K562 (cell line): ENCODE measurements at regions not wholly inside any gene's neighbourhood (a gene's known extent, or its start where the extent isn't known, plus 50 kb on each side); places are given as distances from the start of the nearest gene placed in this dataset.

ENCODE experiments used
- MAFF ChIP-seq: IDR thresholded peaks from 2 replicates; pipeline ENCODE4 v1.6.1; 2012; ENCODE audit warnings: low read length, improper control_type of control experiment
- MECOM ChIP-seq: fragments of 250-450 bp; sonication (Bioruptor Pico); IDR thresholded peaks from 2 replicates; pipeline ENCODE4 v1.8.0; 2022; ENCODE audit warnings: inconsistent platforms
- MGA ChIP-seq: fragments of 450-650 bp; IDR thresholded peaks from 2 replicates; pipeline ENCODE4 v1.6.1; 2016; ENCODE audit warnings: mild to moderate bottlenecking, moderate library complexity
- PCBP1 ChIP-seq: fragments of 200-400 bp; formaldehyde crosslinking; IDR thresholded peaks from 2 replicates; pipeline ENCODE4 v1.6.1; 2018; ENCODE audit warnings: mild to moderate bottlenecking, low read depth, low read length; ENCODE audit not compliant: poor library complexity, severe bottlenecking
- POLR2H ChIP-seq: IDR thresholded peaks from 2 replicates; pipeline ENCODE4 v1.6.1; 2016; ENCODE audit warnings: missing genetic modification characterization, low read depth, mild to moderate bottlenecking, control low read depth, missing compliant biosample characterization, moderate library complexity
- SIN3B ChIP-seq: fragments of 450-650 bp; IDR thresholded peaks from 2 replicates; pipeline ENCODE4 v1.6.1; 2017; ENCODE audit warnings: low read depth, mild to moderate bottlenecking, moderate library complexity
- TGIF2 ChIP-seq: sonication (generic); formaldehyde crosslinking; IDR thresholded peaks from 2 replicates; pipeline ENCODE4 v1.8.1; 2022; ENCODE audit warnings: mild to moderate bottlenecking, missing genetic modification reagents, moderate library complexity
- ZNF668 ChIP-seq: fragments of 250-450 bp; sonication (Bioruptor Pico); IDR thresholded peaks from 2 replicates; pipeline ENCODE4 v1.8.0; 2022; ENCODE audit warnings: mild to moderate bottlenecking, inconsistent platforms

GRCh38 chr7:113263749-113264148, 145.4 kb upstream of the SMIM30 start (continued):
- no peak for TF ChIP-seq MECOM (CRISPR knock-in tag)
- no peak for TF ChIP-seq MGA
- TF ChIP-seq MAFF = no peak
- TF ChIP-seq ZNF668 (CRISPR knock-in tag) = no peak
- TF ChIP-seq POLR2H (tag) = 0 out of 2 replicates have a peak, but pooled peaks have one; percentile 5
- no peak for TF ChIP-seq TGIF2 (CRISPR knock-in tag)
- no peak for TF ChIP-seq PCBP1
- no peak for TF ChIP-seq SIN3B
